ENCODE measurements at regions not wholly inside any gene's neighbourhood (a gene's known extent, or its start where the extent isn't known, plus 50 kb on each side); places are given as distances from the start of the nearest gene placed in this dataset.

DNA sequence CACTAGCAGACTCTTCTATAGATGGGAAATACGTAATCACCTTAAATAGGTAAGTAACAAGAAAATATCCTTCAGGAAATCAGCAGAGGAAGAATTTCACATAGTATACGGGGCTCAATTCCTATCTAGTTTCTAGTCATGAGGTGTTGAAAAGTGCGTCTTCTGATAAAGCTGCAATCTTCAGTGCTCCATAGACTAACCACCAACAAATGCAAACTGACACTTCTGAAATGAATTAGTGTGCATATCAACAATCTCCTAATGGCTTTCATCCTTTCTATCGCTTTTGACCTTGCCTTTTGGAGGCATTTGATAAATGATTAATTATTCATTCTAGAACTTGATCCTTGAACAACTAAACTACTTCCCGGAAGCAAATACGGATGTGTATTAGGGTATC, 2306.6 kb upstream of the AGA start:
- H3K27me3 ChIP-seq = no peaks in the 10 kb centered on the region
- no peak for DNase-seq (ENCODE audit: extremely low spot score in 2 of 2)
- no peaks in the 10 kb centered on the region for H3K36me3 ChIP-seq
- intact Hi-C loops (cut with DNase I) = no loop called here
- H3K4me3 ChIP-seq = no peak overlapping the region
- H3K27ac ChIP-seq = no peak overlapping the region
- H3K4me1 ChIP-seq = no peaks in the 10 kb centered on the region
- no peaks in the 10 kb centered on the region for H3K9me3 ChIP-seq
- TF ChIP-seq POLR2A (IDR thresholded peaks at IDR 0.05) = no peak
- TF ChIP-seq POLR2AphosphoS5 (IDR thresholded peaks at IDR 0.05; ENCODE audit: insufficient read depth in 1 of 2, low read depth in 1 of 2) = no peak
- TF ChIP-seq, protein P1, sequence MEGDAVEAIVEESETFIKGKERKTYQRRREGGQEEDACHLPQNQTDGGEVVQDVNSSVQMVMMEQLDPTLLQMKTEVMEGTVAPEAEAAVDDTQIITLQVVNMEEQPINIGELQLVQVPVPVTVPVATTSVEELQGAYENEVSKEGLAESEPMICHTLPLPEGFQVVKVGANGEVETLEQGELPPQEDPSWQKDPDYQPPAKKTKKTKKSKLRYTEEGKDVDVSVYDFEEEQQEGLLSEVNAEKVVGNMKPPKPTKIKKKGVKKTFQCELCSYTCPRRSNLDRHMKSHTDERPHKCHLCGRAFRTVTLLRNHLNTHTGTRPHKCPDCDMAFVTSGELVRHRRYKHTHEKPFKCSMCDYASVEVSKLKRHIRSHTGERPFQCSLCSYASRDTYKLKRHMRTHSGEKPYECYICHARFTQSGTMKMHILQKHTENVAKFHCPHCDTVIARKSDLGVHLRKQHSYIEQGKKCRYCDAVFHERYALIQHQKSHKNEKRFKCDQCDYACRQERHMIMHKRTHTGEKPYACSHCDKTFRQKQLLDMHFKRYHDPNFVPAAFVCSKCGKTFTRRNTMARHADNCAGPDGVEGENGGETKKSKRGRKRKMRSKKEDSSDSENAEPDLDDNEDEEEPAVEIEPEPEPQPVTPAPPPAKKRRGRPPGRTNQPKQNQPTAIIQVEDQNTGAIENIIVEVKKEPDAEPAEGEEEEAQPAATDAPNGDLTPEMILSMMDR (IDR thresholded peaks at IDR 0.05) = no peak

DNA sequence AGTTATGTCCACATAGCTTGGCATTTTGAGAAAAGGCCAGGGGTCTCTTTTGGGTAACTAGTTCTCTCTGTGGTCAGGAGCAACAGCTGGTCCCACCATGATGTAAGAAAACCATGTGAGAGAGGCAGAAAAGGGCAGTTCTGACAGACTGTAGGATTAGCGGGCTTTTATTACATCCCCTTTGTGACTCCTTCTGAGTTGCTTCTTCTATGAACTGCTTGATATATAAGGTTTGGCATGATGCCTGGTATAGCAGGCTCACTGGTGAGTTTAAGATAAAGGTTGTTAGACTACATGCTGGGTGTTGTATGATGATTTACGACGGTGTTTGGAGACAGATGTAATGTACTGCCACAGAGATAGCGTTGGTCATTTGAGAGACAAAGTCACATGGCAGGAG, 2308.1 kb upstream of the AGA start:
- Histone ChIP-seq H3K36me3 (no peaks in the 10 kb centered on the region), H3K9me3 (no peaks in the 10 kb centered on the region), H3K4me3 (no peak overlapping the region), H3K27ac (no peak overlapping the region), H3K27me3 (no peaks in the 10 kb centered on the region), H3K4me1 (no peaks in the 10 kb centered on the region)
- DNase-seq (ENCODE audit: extremely low spot score in 2 of 2) = no peak
- intact Hi-C loops (cut with DNase I) = no loop called here
- TF ChIP-seq POLR2A (IDR thresholded peaks at IDR 0.05) = no peak
- TF ChIP-seq POLR2AphosphoS5 (IDR thresholded peaks at IDR 0.05; ENCODE audit: insufficient read depth in 1 of 2, low read depth in 1 of 2) = no peak
- TF ChIP-seq, protein P1 (IDR thresholded peaks at IDR 0.05) = no peak

DNA sequence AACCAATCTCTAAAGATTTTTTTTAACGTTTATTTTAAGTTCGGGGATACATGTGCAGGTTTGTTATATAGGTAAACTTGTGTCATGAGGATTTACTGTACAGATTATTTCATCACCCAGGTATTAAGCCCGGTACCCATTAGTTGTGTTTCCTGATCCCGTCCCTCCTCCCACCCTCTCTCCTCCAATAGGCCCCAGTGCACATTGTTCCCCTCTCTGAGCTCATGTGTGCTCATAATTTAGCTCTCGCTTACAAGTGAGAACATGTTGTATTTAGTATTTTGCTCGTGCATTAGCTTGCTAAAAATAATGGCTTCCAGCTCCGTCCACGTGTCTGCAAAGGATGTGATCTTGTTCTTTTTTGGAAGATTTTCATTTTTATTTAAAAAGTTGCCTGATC, 2309.4 kb upstream of the AGA start:
- no peak for TF ChIP-seq POLR2A (IDR thresholded peaks at IDR 0.05)
- TF ChIP-seq POLR2AphosphoS5 (IDR thresholded peaks at IDR 0.05; ENCODE audit: insufficient read depth in 1 of 2, low read depth in 1 of 2) = no peak
- TF ChIP-seq, protein P1 (IDR thresholded peaks at IDR 0.05) = no peak
- DNase-seq (ENCODE audit: extremely low spot score in 2 of 2) = no peak
- Histone ChIP-seq H3K36me3 (no peaks in the 10 kb centered on the region), H3K27me3 (no peaks in the 10 kb centered on the region), H3K9me3 (no peaks in the 10 kb centered on the region), H3K4me1 (no peaks in the 10 kb centered on the region), H3K4me3 (no peak overlapping the region), H3K27ac (no peak overlapping the region)
- intact Hi-C loops (cut with DNase I) = no loop called here

DNA sequence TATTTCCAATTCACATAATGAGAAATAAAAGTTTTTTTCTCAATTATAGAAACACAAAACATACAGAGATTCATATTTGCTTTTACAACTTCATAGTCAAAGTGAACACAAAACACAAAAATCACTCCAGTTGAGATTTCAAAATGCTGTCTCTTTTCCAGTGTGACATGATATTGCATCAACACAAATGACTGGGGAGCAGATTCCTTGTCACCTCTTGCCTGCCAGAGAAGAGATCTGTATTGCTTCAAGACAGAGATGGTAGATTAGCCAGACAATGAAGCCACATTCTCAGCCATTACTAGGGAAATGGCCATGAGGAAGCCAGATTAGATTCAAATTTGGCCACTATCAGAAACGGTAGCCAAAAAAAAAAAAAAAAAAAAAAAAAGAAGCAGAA, 2313.1 kb upstream of the AGA start:
- no peaks in the 10 kb centered on the region for H3K27me3 ChIP-seq
- intact Hi-C loops (cut with DNase I) = no loop called here

DNA sequence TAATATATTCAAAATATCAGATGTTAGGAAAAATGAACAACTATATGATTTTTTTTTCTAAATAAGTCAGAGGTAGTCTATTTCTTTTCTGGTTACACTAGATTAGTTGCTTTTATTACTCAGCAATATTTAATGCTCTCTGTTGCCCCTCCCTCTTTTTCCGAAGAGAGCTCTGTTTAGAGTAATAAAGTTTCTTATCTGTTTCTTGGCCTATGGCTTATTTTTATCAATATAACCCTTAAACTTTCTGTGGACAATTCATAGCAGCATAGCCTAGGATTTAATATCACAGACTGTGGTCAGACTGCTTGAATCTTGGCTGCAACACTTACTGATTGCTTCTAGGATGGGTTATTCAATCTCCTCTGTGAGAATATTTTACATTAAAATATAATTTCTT, 2315.4 kb upstream of the AGA start:
- DNase-seq (ENCODE audit: extremely low spot score in 2 of 2) = no peak
- intact Hi-C loops (cut with DNase I) = no loop called here
- no peak overlapping the region for H3K27ac ChIP-seq
- no peaks in the 10 kb centered on the region for H3K4me1 ChIP-seq
- TF ChIP-seq, protein P1 (IDR thresholded peaks at IDR 0.05) = no peak
- TF ChIP-seq POLR2AphosphoS5 (IDR thresholded peaks at IDR 0.05; ENCODE audit: insufficient read depth in 1 of 2, low read depth in 1 of 2) = no peak
- no peak for TF ChIP-seq POLR2A (IDR thresholded peaks at IDR 0.05)
- no peaks in the 10 kb centered on the region for H3K36me3 ChIP-seq
- H3K9me3 ChIP-seq = no peaks in the 10 kb centered on the region
- no peak overlapping the region for H3K4me3 ChIP-seq
- H3K27me3 ChIP-seq = no peaks in the 10 kb centered on the region

More for the DNA sequence above, 2313.1 kb upstream of the AGA start:
- Histone ChIP-seq H3K9me3 (no peaks in the 10 kb centered on the region), H3K36me3 (no peaks in the 10 kb centered on the region), H3K4me1 (no peaks in the 10 kb centered on the region), H3K4me3 (no peak overlapping the region), H3K27ac (no peak overlapping the region)
- DNase-seq (ENCODE audit: extremely low spot score in 2 of 2) = no peak
- TF ChIP-seq, protein P1 (IDR thresholded peaks at IDR 0.05) = no peak
- no peak for TF ChIP-seq POLR2A (IDR thresholded peaks at IDR 0.05)
- TF ChIP-seq POLR2AphosphoS5 (IDR thresholded peaks at IDR 0.05; ENCODE audit: insufficient read depth in 1 of 2, low read depth in 1 of 2) = no peak

Data from vagina (tissue), 2 donors.